NCI-H1092 treated with DMSO at 0.1 percent for 48 hours (cell line): ENCODE measurements at regions not wholly inside any gene's neighbourhood (a gene's known extent, or its start where the extent isn't known, plus 50 kb on each side); places are given as distances from the start of the nearest gene placed in this dataset.
A peak's percentile ranks its signal among the peaks of the same experiment; 100 is the strongest.
"Not testable (repeated sequence)": the region's sequence is repeated elsewhere in the genome, so short reads cannot be mapped to it uniquely, and the experiment has no call there.

Experiments used
- DNase-seq: peaks from one replicate; lab custom pipeline; 2025; lab: John Stamatoyannopoulos, UW

DNA sequence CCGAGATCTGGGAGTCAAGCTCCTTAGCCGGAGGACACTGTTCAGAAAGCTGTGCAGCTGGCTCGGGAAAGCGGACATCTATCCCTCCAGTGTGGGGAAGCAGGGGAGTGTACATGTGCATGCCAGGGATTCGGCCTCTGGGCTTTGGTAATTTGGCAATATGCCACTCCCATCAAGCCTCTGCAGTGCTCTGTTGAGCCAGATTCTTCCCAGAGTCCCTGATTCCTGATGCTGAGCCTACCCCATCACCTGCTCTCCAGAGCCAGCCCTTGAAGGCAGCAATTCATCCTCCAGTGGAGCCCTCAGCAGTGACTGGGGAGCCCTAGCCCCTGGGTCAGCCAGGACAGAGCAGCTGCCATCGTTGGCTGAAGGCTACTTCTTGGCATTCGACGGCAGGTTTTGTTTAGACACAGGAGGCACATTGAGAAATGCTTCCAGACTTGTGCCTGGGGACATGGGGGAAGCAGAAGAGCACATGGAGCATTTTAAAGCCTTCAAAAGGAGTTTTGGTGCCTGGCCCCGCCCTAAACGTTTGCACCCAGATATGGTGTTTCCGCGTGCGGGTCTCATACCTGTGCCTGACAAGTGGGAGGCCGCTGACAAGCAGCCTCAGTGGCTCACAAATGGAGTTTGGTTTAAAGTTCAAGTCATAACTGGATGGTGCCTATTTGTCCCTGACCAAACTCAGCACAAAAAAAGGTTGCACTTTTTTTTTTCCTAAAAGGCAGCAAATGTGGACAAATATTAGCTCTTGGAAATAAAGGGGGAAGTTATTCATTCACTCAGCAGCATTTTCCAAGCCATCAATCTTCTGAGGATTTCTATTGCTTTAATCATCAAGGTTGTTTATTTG, 272.8 kb downstream of the CYRIA start:
- DNase-seq: peak; percentile 1

DNA sequence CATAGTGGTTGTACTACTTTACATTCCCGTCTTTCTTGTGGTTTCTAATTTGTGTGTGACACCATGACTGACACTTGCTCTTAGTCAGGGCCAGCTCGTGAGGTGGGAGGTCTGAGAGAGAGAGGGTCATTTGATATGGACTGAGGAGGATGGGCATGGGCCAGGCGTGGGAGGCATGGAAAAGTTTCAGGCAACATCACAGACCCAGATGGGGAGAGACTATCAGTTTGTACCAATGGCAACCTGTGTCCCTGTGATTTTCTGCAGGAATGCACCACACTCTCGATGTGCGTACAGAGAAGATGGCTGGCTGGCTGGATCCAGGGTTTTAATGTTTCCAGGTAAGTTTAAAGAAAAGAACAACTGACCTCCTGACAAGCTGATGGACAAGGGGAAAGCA, 273.6 kb downstream of the CYRIA start:
- DNase-seq: no peak

DNA sequence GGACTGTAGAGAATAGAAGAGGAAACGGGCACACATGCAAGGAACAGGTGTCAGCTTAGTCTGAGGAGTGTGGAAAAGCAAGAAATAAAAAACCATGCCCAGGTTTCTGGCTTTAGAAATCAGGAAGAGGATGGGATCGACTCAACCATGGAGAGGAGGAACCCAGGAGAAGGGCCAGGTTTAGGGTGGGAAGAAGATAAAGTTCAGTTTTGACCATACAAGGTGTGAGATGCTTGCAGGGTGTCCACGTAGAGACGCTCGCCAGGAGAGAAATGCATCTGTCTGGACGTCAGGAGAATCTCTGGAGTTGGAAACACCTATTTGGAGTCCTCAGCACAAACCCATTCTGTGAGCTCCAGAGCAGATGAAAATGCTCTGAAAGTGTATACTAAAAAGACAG, 275.1 kb downstream of the CYRIA start:
- no peak for DNase-seq

DNA sequence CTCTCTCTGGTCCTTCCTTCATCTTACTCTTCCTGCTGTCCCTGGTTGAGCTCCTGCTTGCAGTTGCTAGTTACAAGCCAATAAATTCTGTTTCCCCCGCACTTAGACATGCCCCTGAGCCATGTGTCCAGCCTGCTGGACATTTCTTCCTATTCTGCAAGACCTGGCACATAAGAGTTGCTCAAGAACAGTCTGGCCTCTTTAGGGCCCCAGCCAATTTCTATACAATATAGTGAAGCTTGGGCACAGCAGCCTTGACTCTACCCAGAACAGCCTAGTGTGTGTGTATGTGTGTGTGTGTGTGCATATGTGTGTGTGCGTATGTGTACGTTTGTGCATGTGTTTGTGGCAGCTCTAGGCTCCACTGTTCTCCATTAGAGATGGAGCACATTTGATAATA, 276.0 kb downstream of the CYRIA start:
- no peak for DNase-seq

DNA sequence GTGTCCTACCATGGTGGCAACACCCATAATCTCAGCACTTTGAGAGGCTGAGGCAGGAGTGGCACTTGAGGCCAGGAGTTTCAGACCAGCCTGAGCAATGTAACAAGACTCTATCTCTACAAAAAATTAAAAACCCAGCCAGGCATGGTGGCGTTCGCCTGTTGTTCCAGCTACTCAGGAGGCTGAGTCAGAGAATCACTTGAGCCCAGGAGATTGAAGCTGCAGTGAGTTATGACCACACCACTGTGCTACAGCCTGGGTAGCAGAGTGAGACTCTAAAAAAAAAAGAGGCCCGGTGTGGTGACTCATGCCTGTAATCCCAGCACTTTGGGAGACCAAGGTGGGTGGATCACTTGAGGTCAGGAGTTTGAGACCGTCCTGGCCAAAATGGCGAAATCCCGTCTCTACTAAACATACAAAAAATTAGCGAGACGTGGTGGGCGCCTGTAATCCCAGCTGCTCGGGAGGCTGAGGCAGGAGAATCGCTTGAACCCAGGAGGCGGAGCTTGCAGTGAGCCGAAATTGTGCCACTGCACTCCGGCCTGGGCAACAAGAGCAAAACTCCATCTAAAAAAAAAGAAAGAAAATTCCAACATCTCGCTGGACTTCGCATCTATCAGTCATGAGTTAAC, 277.3 kb downstream of the CYRIA start:
- not testable (repeated sequence) for DNase-seq

DNA sequence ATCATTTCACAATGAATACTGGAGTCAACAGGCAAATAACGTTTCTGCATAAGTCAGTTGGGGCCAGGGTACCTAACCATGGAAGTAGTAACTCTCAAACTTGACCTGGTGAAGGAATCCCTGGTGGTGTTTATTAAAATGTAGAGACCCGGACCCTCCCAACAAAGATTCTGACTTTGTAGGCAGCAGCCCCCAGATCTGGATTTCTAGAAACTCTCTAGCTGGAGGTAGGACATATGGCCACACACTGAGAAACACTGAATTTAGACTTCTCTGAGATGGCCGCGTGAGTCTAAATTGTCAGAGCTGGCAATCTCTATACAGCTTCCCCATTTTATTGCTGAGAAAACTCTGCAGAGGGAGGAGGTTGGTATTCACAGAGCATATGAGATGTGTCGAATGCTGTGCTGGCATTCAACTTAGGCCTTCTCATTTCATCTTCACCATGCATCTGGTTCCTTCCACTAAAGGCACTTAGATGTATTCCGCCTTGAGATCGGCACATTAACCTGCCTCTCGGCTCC, 278.1 kb downstream of the CYRIA start:
- no peak for DNase-seq

DNA sequence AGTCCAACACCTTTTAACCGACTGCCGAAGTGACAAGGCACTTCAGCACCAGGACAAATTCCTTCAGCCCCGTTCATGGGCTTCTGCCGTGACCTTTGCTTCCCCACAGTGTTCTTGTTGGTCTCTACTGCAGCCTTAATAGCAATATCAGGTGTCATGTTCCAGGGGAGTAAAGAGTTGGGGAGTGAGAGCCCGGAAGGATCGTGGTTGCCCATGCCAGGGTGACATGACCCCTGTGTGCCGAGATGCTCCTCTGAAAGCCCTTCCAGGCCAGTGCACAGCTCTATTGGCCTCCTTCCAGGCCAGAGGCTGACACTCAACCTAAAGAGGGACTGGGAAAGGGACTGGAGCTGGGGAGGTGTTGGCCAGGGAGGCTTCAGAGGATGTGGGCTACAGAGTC, 279.2 kb downstream of the CYRIA start:
- no peak for DNase-seq

DNA sequence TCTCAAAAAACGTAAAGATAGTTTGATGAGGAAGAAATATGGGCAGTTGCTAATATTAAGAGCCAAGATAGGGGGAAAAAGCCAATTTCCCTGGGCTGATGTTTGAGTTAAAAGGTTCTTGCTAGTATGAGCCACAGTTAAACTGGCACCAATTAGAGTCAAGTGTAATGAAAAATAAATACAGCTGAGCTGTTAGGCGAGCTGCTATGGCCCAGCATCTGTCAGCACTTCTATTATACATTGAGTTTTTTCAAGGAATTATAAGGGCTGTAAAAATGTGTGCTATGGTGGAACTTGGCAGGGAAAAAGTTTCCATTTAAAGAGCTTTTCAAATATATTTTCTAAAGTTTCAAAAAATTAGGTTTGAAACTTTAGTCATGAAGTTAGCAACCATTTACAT, 279.6 kb downstream of the CYRIA start:
- peak; percentile 17 for DNase-seq

DNA sequence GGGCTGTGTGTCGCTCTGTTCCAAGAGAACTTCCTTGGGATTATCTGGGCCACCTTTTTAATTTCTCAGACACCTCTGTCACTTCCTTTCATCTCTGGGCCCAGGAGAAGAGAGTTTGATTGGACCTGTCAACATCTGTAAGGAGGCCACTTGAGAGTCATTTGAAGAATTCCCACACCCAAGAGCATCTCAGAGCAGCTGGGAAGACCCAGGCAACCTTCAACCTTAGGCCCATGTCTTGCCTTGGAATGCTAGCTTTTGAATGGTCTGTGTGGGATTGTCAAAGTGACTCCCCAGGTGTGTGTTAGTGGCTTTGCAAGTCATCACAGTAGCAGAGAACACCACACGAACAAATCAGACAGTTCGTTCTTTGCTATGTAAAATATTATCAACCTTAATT, 280.3 kb downstream of the CYRIA start:
- DNase-seq: no peak

DNA sequence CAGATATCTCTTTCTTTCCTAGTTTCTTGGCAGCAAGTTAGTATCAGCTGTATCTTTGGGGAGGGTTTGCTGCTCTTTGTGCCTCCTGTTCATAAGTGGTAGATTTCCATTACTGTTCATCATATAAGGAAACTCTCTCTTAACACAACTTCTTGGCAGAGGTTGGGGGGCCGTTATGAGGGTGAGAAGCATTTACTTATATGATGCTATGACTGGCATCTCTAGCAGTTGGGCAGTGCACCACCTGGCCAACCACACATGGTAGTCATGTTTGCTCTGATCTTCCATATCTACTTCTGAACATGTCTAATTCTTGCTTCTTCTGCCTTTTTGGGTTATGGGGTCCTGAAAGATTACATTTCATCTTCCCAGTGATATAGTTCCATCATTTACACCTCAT, 282.2 kb downstream of the CYRIA start:
- no peak for DNase-seq

DNA sequence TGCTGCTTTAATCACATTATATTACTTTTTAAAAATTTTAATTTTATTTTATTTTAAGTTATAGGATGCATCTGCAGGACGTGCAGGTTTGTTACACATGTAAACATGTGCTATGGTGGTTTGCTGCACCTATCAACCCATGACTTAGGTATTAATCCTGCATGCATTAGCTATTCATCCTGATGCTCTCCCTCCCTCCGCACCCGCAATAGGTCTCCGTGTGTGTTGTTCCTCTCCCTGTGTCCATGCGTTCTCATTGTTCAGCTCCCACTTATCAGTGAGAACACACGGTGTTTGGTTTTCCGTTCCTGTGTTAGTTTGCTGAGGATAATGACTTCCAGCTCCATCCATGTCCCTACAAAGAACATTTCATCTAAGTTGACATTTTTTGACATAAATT, 283.2 kb downstream of the CYRIA start:
- no peak for DNase-seq

DNA sequence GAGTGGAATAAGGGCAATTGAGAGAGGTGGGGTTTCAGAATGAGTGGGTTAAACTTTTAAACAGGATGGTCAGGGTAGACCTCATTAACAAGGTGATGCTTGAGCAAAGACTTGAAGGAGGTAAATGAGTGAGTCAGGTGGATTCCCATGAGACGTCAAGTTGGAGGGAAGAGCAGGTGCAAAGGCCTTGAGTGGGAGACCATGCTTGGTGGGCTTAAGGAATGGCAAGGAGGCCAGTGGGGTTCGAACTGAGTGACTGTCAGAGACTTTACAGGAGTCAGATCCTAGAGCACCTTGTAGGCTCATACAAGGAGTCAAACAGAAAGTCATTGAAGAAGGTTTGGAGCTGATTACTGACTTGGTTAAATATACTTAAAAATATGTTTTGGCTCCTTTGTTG, 284.1 kb downstream of the CYRIA start:
- DNase-seq: no peak

DNA sequence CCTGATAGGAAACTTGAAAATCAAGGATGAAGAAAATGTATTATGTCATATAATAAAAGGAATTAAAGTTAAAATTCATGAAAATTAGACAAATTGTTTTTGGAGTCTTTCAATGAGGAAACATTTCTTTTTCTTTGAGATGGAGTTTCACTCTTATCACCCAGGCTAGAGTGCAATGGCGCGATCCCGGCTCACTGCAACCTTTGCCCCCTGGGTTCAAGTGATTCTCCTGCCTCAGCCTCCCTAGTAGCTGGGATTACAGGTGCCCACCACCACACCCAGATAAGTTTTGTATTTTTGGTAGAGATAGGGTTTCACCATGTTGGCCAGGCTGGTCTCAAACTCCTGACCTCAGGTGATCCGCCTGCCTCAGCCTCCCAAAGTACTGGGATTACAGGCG, 285.7 kb downstream of the CYRIA start:
- not testable (repeated sequence) for DNase-seq

DNA sequence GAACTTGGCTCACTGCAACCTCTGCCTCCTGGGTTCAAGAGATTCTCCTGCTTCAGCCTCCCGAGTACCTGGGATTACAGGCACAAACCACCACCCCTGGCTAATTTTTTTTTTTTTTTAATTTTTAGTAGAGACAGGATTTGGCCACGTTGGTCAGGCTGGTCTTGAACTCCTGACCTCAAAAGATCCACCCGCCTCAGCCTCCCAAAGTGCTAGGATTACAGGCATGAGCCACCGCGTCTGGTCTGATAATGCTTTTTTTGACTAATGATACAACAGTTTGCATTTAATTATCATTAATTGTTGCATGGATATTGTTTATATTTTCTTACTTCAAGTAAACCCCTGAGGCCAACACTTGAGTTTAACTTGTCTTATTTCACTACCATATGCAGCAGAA, 286.6 kb downstream of the CYRIA start:
- DNase-seq: not testable (repeated sequence)

DNA sequence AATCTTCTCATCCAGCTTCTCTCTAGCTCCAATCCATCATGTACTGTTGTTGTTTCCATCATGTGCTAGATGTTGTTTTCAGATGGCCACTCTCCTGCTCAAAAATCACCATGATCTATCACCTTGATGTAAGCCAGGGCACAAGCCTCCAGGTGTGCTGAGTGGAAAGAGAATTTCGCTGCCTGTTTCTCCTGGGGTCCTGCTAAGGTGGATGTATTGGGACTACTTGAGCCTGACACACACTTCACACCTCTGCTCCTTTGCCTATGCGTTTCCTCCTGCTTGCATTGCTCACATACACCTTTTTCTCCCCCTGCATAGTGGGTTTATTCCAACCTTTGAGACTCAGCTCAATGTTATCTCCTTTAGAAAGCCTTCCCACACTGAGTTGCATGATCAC, 287.6 kb downstream of the CYRIA start:
- no peak for DNase-seq

DNA sequence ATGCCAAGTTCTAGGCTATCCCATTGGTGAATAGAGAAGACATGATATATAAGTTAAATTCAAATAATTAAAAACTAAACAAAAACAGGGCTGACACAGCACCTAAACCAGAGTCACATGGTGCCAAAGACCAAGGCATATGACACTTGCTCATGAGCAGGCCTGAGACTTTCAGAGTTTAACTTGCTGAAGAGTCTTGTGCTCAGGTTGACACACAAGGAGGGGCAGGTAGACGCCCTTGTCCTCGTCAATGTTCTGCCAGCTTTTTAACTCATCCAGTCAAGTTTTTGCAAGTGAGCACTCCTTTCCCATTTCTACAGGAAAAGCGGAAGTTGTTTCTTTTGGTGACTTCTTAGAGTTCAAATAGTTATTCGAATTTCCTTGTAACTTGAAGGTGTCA, 289.7 kb downstream of the CYRIA start:
- DNase-seq: no peak

DNA sequence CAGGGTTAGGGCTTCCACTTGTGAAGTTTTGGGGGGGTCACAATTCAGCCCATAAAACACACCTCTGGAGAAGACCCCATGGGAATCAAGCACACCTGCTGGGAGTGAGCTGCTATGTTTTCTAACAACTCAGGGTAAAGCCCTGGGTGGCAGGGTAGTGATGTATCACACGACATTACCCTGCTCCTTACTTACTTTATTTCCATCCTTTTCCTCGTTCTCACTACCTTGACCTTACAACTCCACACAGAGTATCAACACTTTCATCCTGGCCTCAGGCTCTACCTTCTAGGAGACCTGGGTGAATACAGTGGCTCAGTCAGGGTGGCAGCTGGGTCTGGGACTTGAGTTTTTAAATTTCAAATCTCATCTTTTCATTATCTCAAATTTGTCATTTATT, 290.3 kb downstream of the CYRIA start:
- no peak for DNase-seq

DNA sequence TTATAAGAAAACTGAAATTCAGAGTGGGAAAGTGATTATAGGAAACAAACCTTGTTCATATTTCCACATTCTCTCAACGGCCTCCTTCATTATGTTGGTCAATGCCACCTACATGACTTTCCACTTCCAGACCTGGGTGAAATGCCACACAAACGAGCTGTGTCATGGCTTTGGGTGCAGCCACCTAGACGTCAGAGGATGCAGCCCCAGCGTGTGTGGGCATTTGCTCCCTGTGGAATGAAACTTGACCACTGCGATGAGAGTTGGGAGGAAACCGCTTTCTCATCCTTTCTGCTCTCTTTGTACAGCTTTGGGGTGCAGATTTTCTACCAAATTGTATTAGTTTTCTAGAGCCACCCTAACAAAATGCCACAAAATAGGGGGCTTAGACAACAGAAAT, 291.0 kb downstream of the CYRIA start:
- no peak for DNase-seq

DNA sequence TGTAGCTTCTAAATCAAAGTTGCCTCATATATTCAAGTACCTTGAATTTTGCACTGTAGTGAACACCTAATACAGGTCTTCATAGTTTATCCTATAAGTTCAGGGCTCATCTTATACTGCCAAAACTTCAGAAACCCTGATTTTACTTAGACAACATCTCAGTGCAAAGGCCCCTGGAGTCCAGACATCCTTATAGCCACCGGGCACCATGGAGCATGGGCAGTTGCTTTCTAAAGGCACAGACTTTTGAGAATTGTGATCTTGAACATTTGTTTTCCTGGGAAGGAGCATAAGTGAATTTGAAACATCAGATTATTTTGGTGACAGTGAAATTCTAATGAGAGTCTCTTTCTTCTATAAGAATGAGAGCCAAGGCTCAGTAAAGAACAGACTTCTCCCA, 292.3 kb downstream of the CYRIA start:
- DNase-seq: no peak

DNA sequence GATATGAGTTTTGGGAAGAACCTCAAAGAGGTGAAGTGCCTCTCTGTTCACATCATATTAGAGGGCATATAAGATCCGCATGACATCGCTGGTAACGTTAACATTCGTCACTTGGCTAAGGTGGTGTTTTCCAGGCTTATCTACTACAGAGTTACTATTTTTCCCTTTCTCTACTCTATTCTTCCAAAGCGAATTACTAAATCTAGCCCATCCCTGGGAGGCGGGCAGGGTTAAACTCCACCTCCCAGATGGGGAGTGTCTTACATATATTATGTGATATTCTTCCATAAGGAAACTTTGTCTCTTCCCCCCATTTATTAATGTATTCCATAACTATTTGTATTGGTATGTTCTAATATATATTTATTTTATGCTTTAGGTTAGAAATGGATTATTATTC, 293.9 kb downstream of the CYRIA start:
- no peak for DNase-seq

DNA sequence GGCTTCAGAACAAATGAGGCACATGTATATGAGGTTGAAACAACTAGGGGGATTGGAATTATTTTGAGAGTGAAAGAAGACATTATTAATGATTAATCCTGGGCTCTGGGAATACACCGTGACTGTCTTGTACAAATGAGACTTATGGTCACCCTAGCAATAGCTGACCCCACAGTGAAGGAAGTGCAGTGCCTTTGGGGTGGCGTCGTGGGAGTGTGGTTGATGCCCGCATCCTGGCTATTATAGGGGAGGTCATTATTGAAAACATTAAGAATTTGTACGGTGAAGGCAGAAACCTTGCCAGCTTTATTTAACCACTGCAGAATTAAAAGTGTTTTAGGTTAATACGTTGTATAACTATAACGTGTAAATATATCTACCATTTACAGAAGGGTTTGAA, 296.7 kb downstream of the CYRIA start:
- DNase-seq: no peak

DNA sequence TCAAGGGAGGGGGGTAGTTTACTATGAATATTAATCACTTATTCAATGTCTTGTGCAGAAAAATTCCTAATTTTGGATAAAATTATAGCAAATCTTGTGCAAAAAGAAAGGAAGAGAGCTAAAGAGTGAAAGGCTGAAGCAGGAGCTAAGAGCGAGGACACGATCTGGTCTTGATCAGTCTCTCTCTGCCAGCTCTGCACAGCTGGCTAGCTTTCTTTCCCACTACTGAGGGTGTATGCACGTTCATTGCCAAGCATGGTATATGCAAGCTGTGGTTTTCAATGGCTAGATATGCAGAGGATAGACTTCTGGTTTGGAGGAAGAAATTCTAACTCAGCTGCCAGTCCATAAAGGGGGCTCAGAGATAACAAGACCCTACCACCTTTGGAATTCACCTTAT, 297.3 kb downstream of the CYRIA start:
- DNase-seq: no peak

DNA sequence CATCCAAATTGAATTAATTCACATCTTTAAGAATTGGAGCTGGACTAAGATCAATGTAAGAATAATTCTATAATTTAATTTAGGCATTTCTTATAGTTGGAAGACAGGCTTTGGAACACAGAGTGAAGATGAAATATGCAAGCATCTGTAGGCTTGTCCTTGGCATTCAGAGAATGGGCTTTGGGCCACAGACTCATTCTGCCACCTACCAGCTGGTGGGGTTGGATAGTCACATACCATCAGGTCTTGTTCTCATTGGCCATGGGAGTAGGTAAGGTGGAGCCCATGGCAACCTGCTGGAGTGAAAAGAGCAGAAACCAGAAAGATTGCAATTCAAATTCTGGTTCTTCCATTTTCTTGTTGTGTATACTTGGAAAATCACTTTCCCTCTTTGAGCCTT, 300.3 kb downstream of the CYRIA start:
- DNase-seq: no peak

DNA sequence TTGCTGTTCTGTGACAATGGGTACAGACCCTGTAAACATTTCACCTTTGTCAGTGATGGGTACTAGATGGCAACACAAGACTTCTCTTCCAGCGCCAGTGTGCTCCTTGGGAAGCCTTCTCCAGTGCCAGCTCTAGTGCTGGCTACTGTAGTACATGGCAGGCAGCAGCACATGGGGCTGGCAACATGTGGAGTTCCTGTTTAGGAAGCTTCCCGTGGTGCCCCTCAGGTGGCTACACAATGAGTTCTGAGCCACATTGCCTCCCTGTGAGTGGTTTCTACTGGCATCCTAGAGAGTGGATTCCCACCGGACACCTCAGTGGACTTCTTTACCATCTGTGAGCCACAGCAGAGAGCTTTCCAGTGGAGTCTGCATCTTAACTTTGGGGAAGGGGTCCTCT, 302.1 kb downstream of the CYRIA start:
- no peak for DNase-seq
